HG03060 (cell line): ENCODE measurements at regions not wholly inside any gene's neighbourhood (a gene's known extent, or its start where the extent isn't known, plus 50 kb on each side); places are given as distances from the start of the nearest gene placed in this dataset.
A peak's percentile ranks its signal among the peaks of the same experiment; 100 is the strongest.

Experiments used
- ATAC-seq: cut with Tn5 transposase; IDR thresholded peaks from one replicate; pipeline ENCODE4 v1.9.1; 2021; ENCODE audit warnings: low read depth, moderate number of reproducible peaks; ENCODE audit not compliant: unreplicated experiment

DNA sequence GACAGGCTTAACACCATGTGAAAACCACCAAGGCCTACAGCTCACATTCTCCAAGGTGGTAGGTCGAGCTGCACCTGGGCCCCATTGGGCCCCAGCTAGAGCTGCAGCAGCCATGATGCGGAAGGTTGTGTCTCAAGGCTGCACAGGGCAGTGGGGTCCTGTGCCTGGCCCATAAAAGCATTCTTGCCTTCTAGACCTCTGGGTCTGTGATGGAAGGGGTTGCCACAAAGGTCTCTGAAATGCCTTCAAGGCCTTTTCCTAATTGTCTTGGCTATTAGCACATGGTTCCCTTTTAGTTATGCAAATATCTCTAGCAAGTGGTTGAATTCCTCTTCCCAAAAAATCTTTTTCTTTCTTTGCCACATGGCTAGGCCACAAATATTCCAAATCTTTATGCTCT, 52.5 kb upstream of the C11orf58 start:
- no peak for ATAC-seq

DNA sequence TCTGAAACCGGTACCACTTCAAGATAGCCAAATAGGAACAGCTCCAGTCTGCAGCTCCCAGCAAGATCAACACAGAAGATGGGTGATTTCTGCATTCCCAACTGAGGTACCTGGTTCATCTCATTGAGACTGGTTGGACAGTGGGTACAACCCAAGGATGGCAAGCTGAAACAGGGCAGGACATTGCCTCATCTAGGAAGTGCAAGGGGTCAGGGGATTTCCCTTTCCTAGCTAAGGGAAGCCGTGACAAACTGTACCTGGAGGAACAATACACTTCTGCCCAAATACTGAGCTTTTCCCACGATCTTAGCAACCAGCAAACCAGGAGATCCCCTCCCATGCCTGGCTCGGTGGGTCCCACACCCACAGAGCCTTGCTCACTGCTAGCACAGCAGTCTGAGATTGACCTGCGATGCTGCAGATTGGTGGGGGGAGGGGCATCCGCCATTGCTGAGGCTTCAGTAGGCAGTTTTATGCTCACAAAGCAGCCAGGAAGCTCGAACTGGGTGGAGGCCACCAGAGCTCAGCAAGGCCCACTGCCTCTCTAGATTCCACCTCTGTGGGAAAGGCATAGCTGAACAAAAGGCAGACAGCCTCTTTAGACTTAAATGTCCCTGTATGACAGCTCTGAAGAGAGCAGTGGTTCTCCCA, 59.9 kb upstream of the C11orf58 start:
- no peak for ATAC-seq

DNA sequence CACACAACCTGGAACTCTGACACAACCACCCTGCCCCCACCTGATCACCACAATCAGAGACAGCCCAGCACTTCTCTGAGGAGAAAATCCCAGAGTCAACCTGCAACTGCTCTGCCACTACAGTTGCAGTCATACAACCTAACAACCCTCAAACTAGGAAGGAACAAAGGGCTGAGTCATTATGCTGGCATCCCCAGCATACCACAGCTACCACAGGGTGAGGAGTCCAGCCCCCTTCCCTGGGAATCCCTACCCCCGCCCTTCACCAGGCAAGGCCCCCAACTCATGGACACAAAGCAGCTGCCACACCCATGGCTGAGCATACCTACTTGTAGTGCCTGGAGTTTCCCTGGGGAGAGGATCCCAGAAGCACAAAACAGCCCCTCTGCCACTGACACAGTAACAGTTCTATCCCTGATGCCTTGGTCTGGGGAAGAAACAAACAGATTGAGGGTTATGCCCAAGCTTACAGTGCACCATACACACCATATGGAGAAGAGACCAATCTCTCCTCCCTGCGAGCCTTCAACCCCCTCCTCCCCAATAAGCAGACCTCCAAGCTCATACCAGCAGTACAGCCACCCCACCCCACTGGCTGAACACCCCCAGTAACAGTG, 68.5 kb upstream of the C11orf58 start:
- ATAC-seq, result no peak

DNA sequence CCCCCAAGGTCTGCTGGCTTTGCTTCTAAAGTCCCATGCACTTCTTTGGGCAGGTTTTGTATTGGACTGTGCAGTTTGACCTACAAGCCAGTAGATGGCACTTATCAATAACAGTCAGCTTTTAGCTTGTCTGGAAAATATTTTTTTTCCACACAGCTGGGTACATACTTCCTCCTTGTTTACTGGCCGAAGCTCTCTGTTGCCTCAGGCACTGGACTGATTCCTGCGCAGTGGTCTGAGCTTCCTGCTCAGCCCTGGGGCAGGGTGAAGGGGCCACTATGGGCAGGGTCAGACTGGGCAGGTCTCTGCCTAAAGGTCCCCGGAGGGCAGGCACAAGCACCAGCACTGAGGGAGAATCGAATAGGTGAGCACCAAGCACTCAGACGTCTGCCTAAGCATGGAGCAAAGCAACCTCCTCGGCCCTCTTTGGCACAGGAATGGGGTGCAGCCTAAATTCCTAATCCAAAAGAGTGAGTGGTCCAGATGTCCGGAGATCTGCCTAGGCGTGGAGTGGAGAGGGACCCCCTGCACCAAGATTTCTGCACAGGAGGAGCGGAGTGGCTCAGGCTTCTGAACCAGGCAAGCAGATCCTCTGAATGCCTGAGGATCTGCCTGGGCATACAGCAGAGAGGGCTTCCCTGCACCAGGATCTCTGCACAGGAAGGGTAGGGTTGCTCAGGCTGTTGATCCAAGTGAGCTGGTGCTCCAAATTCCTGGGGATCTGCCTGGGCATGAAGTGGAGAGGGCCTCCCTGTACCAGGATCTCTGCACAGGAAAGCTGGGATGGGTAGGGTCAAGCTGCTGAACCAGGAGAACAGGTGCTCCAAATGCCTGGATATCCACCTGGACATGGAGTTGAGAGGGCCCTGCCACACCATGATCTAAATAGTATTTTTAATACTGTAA, 105.9 kb upstream of the C11orf58 start:
- peak; percentile 57 for ATAC-seq

DNA sequence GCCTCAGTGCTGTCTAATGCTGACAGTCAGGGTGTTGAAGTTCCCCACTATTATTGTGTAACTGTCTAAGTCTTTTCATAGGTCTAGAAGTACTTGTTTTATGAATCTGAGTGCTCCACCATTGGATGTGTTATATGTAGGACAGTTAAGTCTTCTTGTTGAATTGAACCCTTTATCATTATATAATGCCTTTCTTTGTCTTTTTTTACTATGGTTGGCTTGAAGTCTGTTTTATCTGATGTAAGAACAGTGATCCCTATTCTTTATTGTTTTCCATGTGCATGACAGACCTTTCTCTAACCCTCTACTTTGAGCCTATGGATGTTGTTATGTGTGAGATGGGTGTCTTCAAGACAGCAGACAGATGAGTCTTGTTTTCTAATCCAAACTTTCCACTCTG, 107.8 kb upstream of the C11orf58 start:
- no peak for ATAC-seq

DNA sequence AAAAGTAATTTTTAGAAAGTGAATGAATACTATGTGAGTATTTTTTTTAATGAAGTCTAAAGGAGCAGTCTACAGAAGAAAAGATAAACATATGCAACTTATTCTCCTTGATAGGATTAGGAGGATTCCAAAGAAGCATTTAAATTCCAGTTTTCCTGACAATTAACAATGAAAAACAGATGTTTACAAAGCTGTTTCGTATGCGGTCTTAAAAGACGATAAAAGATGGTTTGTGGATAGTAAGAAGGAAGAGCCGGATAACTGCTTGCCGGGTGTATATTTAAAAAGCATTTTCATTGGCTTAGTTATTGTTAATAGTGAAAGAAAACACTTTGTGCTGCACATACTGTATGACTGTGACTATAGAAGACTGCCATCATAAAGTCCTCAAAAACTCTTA, 120.0 kb upstream of the C11orf58 start:
- ATAC-seq, result no peak

DNA sequence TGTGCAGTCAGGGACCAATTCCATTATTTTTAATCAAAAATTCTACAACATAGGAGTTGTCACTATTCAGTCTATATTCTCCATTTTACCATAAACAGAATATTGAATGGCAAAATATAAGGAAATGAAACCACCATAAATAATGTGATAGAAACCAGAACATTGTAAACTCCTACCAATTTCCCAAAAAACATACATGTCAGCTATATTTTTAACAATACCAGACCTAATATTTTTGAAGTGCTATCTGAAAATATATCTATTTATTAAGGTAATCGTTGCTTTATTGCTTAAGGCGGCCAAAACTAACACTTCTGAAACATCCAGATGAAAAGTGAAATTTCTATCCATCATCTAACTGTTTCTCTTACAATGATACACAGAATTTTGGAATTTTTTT, 123.0 kb upstream of the C11orf58 start:
- ATAC-seq, result no peak

- peak; percentile 93 for ATAC-seq
Observed at GRCh38 chr11:16613512-16614381, 124.7 kb upstream of the C11orf58 start.

GRCh38 chr11:16613262-16613511, 125.3 kb upstream of the C11orf58 start:
- no peak for ATAC-seq

DNA sequence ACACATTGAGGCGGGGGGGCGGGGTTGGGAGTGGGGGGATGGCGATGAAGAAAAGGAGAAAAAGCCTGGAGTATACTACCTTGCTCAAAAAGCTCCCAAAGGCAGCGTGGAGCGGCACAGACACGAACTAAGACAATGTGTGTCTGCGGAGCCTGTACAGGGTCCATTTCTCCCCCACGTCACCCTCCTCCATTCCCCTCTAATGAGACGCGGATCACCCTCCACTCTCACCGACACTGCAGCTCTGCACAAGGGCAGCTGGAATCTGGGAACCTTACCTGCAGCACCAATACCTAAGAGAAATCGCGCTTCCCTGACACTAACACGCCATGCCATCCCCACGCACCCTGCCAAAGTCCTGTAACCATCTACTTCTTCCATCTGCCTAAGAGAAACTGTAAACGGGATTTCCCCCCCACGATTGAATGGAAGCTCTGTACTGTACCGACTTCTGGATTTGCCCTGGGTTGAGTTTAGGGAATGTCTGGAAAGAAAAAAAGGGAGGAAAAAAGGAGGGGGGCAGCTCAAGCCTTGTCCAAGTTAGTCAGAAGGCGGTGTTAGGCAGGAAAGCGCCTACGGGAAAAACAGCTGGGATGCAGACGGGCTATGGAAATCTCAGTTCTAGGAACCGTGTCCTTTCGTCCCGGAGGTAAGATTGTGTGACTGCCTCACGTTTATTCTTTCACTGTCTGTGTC, 125.7 kb upstream of the C11orf58 start:
- no peak for ATAC-seq

DNA sequence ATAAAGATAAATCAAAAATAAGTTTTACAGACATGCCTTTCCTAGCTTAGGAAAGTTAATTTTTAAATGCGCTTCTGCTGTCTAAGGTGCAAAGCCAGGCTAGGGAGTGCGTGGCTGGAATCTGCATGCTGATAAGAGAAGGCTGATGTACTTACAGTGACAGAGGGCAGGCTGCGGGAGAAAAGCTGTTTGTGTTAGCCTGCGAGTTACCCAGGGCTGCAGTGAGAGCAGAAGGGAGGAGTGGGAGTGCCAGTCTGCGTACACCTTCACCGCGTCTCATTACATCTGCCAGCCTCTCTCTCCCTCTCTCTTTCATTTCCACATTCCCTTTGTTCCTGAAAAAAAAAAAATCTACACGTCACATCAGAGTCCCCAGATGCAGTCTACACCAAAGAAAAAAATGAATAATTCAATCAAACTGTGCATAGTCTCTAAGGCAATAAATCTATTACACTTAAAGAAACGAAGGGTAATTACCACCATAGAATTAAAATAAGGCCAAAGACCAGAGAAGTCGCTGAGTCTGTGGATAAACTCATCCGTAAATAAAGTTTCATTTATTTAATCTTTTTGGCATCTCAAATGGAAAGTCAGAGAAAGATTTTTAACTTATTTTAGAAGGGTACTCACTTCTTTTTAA, 126.4 kb upstream of the C11orf58 start:
- ATAC-seq, result no peak

DNA sequence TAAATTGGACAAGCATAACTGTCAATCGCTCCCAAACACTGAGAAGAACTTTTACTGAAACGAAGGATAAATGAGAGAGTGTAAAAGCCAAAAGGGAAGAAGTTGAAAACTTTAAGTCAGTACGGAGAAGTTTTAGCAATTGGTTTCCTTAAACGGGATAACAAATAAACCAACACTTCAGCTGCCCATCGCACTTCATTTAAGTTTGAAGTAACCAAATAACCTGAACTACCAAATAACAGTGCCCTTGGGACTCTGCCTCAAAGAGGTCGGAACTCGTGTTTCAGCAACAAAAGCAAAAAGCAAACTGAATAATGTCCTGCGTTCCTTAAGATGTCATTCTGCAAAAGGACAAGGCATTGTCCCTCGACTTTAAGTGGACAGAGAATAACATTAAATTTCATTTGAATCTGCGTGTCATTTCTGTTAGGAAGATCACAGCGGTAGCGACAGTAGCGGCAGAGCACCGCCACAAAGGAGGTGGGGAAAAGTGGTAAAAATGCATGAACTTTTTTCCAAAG, 127.0 kb upstream of the C11orf58 start:
- no peak for ATAC-seq

DNA sequence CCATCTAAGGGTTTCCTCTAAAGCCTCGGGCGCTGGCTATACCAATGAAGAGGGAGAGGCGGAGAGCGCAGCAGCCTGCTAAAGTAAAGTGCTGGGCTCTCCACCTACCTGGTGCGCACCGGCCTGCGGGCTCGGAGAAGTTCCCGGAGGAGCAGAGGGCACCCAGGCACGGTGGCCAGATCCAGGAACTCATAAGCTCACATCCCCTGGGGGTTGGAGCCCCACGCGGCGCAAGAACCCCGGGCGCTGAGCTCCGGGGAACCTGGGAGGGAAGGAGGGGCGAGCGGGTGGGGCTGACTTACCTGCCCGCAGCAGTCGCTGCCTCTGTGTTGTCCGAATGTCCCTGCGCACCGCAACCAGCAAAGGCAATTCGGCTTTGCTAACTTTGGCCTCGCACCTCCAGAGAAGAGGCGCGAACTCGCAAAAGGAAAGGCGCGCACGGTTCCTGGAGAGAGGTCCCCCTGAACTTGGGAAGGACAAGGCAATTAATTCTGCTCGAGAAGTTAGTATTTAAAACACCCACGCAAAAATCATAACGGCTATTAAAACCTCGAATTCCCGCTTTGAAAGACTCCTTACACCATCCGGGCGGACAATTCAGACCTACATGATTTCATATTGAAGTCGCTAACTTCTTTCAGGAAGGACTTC, 127.6 kb upstream of the C11orf58 start:
- ATAC-seq, result no peak

GRCh38 chr11:16610213-16610737, 128.2 kb upstream of the C11orf58 start:
- no peak for ATAC-seq

DNA sequence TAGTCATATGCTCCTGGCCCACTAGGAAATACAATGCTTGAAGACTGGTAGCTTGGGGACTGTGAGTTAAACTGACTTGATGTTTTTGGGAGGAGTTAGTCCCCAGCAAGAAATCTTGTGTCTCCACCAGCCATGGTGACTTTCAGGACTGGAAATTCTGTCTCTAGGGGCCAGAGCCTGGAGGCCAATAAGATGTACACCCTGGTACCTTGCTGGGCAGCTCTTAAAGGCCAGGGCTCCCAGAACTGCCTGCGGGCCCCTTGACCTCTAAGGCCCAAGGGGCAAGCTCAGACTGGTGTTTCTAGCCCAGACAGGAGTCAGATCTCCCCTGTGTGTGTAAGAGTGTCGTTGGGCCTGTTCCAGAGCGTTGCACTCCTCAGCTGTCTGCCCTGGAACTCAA, 128.7 kb upstream of the C11orf58 start:
- ATAC-seq, result no peak

DNA sequence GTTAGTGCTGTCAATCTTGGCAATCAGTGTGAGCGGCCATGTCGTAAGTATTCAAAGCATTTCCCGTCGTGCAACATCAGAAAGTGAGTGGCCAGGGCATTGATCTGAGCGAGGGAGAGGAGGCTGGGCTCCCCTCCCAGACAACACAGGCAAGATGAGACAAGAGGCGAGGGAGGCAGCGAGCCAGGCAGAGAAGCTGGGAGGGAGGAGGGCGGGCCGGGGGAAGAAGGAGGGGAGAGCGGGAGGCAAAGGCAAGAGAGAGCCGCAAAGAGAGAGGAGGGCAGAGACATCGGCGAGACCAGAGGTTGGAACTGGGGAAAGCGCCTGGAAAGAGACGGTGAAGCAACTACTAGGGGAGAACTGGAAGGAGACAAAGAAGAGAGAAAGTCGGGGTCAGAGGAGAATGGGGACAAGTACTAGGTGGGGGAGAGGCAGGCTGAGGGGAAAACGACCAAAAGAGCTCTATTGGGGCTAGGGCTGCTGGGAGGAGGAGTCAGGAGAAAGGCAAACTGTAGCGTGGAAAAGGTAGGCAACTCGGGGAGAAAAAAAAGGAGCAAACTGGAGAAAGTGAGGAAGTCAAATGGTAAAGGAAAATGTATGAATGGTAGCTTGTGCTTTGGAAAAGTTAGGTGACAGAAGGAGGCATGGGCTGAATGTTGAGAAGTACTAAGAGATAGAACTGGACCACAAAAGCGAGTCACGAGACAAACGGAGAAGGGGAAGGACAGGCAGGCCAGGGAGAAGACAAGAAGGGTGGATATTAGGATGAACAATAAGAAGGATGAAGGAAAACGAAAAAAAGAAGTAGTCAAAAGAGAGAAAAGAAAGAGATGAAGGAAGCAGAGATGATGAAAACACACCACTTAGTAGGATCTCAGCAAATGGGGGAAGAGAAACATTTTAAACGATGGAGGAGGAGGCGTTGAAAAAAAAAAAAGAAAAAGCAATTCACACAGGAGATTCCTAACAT, 130.5 kb upstream of the C11orf58 start:
- ATAC-seq, result no peak

- ATAC-seq, result no peak
Observed at GRCh38 chr11:16606784-16607674, 131.4 kb upstream of the C11orf58 start.
